Activated naive CD8-positive, alpha-beta T cell treated with anti-CD3 and anti-CD28 coated beads for 36 hours (primary cell): ENCODE measurements at regions not wholly inside any gene's neighbourhood (a gene's known extent, or its start where the extent isn't known, plus 50 kb on each side); places are given as distances from the start of the nearest gene placed in this dataset.

Experiments
- DNase-seq: peaks from one replicate; pipeline ENCODE4 v3.0.0; 2021
- H3K27ac Mint-ChIP-seq: one replicate; pipeline ENCODE4 v1.8.0; 2022; ENCODE audit warnings: mild to moderate bottlenecking, moderate library complexity, mixed read lengths
- H3K27me3 Mint-ChIP-seq: one replicate; pipeline ENCODE4 v1.8.0; 2022; ENCODE audit warnings: mild to moderate bottlenecking, mixed read lengths
- H3K36me3 Mint-ChIP-seq: one replicate; pipeline ENCODE4 v1.8.0; 2021; ENCODE audit warnings: mild to moderate bottlenecking, mixed read lengths
- H3K4me1 Mint-ChIP-seq: one replicate; pipeline ENCODE4 v1.8.0; 2021; ENCODE audit warnings: mixed read lengths
- H3K4me3 Mint-ChIP-seq: one replicate; pipeline ENCODE4 v1.8.0; 2022; ENCODE audit warnings: mild to moderate bottlenecking, moderate library complexity, mixed read lengths
- H3K9me3 Mint-ChIP-seq: one replicate; pipeline ENCODE4 v1.8.0; 2022; ENCODE audit warnings: mixed read lengths

- DNase-seq = no peak
- Mint-ChIP-seq H3K4me3 (no peak overlapping the region), H3K4me1 (no peaks in the 10 kb centered on the region), H3K9me3 (no peaks in the 10 kb centered on the region), H3K27ac (no peak overlapping the region), H3K27me3 (no peaks in the 10 kb centered on the region), H3K36me3 (no peaks in the 10 kb centered on the region)
Measured at GRCh38 chr18:47427923-47428637, 176.6 kb upstream of the SKOR2 start.

- H3K36me3 Mint-ChIP-seq = no peaks in the 10 kb centered on the region
- no peaks in the 10 kb centered on the region for H3K4me1 Mint-ChIP-seq
- DNase-seq = no peak
- H3K9me3 Mint-ChIP-seq = no peaks in the 10 kb centered on the region
- H3K27ac Mint-ChIP-seq = no peak overlapping the region
- H3K27me3 Mint-ChIP-seq = no peaks in the 10 kb centered on the region
- no peak overlapping the region for H3K4me3 Mint-ChIP-seq
Measured at GRCh38 chr18:47427072-47427471, 175.6 kb upstream of the SKOR2 start.

GRCh38 chr18:47425365-47425764, 173.9 kb upstream of the SKOR2 start:
- no peaks in the 10 kb centered on the region for H3K36me3 Mint-ChIP-seq
- no peaks in the 10 kb centered on the region for H3K9me3 Mint-ChIP-seq
- no peak overlapping the region for H3K27ac Mint-ChIP-seq
- no peak for DNase-seq
- no peaks in the 10 kb centered on the region for H3K4me1 Mint-ChIP-seq
- H3K27me3 Mint-ChIP-seq = no peaks in the 10 kb centered on the region
- H3K4me3 Mint-ChIP-seq = no peak overlapping the region

GRCh38 chr18:47422524-47422923, 171.1 kb upstream of the SKOR2 start:
- no peak for DNase-seq
- H3K36me3 Mint-ChIP-seq = no peaks in the 10 kb centered on the region
- no peak overlapping the region for H3K27ac Mint-ChIP-seq
- no peak overlapping the region for H3K4me3 Mint-ChIP-seq
- H3K27me3 Mint-ChIP-seq = peaks cover 6% of the 10 kb centered on the region
- H3K9me3 Mint-ChIP-seq = no peaks in the 10 kb centered on the region
- no peaks in the 10 kb centered on the region for H3K4me1 Mint-ChIP-seq

- no peak for DNase-seq
- Mint-ChIP-seq H3K4me3 (no peak overlapping the region), H3K27ac (no peak overlapping the region), H3K36me3 (no peaks in the 10 kb centered on the region), H3K4me1 (no peaks in the 10 kb centered on the region), H3K9me3 (no peaks in the 10 kb centered on the region), H3K27me3 (peaks cover 19% of the 10 kb centered on the region)
Measured at GRCh38 chr18:47420130-47420529, 168.7 kb upstream of the SKOR2 start.

GRCh38 chr18:47418746-47419145, 167.3 kb upstream of the SKOR2 start:
- no peaks in the 10 kb centered on the region for H3K4me1 Mint-ChIP-seq
- no peaks in the 10 kb centered on the region for H3K36me3 Mint-ChIP-seq
- H3K27ac Mint-ChIP-seq = no peak overlapping the region
- DNase-seq = no peak
- peaks cover 19% of the 10 kb centered on the region for H3K27me3 Mint-ChIP-seq
- H3K4me3 Mint-ChIP-seq = no peak overlapping the region
- H3K9me3 Mint-ChIP-seq = no peaks in the 10 kb centered on the region

- Mint-ChIP-seq H3K27me3 (peaks cover 19% of the 10 kb centered on the region), H3K9me3 (no peaks in the 10 kb centered on the region), H3K4me3 (no peak overlapping the region), H3K36me3 (no peaks in the 10 kb centered on the region), H3K4me1 (no peaks in the 10 kb centered on the region), H3K27ac (no peak overlapping the region)
- no peak for DNase-seq
Measured at GRCh38 chr18:47417807-47418206, 166.3 kb upstream of the SKOR2 start.

GRCh38 chr18:47415881-47416280, 164.4 kb upstream of the SKOR2 start:
- Mint-ChIP-seq H3K27me3 (peaks cover 23% of the 10 kb centered on the region), H3K4me1 (no peaks in the 10 kb centered on the region)

GRCh38 chr18:47413327-47413726, 161.9 kb upstream of the SKOR2 start:
- H3K9me3 Mint-ChIP-seq = no peaks in the 10 kb centered on the region
- no peak overlapping the region for H3K27ac Mint-ChIP-seq
- peaks cover 23% of the 10 kb centered on the region for H3K27me3 Mint-ChIP-seq
- H3K4me3 Mint-ChIP-seq = no peak overlapping the region
- no peaks in the 10 kb centered on the region for H3K4me1 Mint-ChIP-seq
- DNase-seq = no peak
- no peaks in the 10 kb centered on the region for H3K36me3 Mint-ChIP-seq

More at GRCh38 chr18:47415881-47416280, 164.4 kb upstream of the SKOR2 start:
- H3K4me3 Mint-ChIP-seq = no peak overlapping the region
- DNase-seq = no peak
- no peaks in the 10 kb centered on the region for H3K9me3 Mint-ChIP-seq
- no peaks in the 10 kb centered on the region for H3K36me3 Mint-ChIP-seq
- H3K27ac Mint-ChIP-seq = no peak overlapping the region

- no peak for DNase-seq
- Mint-ChIP-seq H3K36me3 (no peaks in the 10 kb centered on the region), H3K27ac (no peak overlapping the region), H3K27me3 (peaks cover 20% of the 10 kb centered on the region), H3K4me1 (no peaks in the 10 kb centered on the region), H3K9me3 (no peaks in the 10 kb centered on the region), H3K4me3 (no peak overlapping the region)
Measured at GRCh38 chr18:47412924-47413323, 161.5 kb upstream of the SKOR2 start.

- no peaks in the 10 kb centered on the region for H3K4me1 Mint-ChIP-seq
- no peak overlapping the region for H3K4me3 Mint-ChIP-seq
- no peak overlapping the region for H3K27ac Mint-ChIP-seq
- H3K27me3 Mint-ChIP-seq = peaks cover 7% of the 10 kb centered on the region
- DNase-seq = no peak
- no peaks in the 10 kb centered on the region for H3K9me3 Mint-ChIP-seq
- H3K36me3 Mint-ChIP-seq = no peaks in the 10 kb centered on the region
Measured at GRCh38 chr18:47411159-47411558, 159.7 kb upstream of the SKOR2 start.

- H3K27ac Mint-ChIP-seq = no peak overlapping the region
- H3K4me3 Mint-ChIP-seq = no peak overlapping the region
- H3K27me3 Mint-ChIP-seq = peaks cover 4% of the 10 kb centered on the region
- no peak for DNase-seq
- H3K4me1 Mint-ChIP-seq = no peaks in the 10 kb centered on the region
- H3K36me3 Mint-ChIP-seq = no peaks in the 10 kb centered on the region
- H3K9me3 Mint-ChIP-seq = no peaks in the 10 kb centered on the region
Measured at GRCh38 chr18:47410139-47410538, 158.7 kb upstream of the SKOR2 start.

GRCh38 chr18:47409519-47409918, 158.1 kb upstream of the SKOR2 start:
- H3K27ac Mint-ChIP-seq = no peak overlapping the region
- no peak overlapping the region for H3K4me3 Mint-ChIP-seq
- no peak for DNase-seq
- no peaks in the 10 kb centered on the region for H3K4me1 Mint-ChIP-seq
- H3K9me3 Mint-ChIP-seq = no peaks in the 10 kb centered on the region
- H3K36me3 Mint-ChIP-seq = no peaks in the 10 kb centered on the region
- peaks cover 4% of the 10 kb centered on the region for H3K27me3 Mint-ChIP-seq

GRCh38 chr18:47407736-47408135, 156.3 kb upstream of the SKOR2 start:
- DNase-seq = no peak
- Mint-ChIP-seq H3K9me3 (no peaks in the 10 kb centered on the region), H3K4me3 (no peak overlapping the region), H3K27me3 (peaks cover 4% of the 10 kb centered on the region), H3K27ac (no peak overlapping the region), H3K4me1 (no peaks in the 10 kb centered on the region), H3K36me3 (no peaks in the 10 kb centered on the region)

GRCh38 chr18:47404845-47405244, 153.4 kb upstream of the SKOR2 start:
- no peaks in the 10 kb centered on the region for H3K4me1 Mint-ChIP-seq
- no peak for DNase-seq
- H3K27ac Mint-ChIP-seq = no peak overlapping the region
- H3K36me3 Mint-ChIP-seq = no peaks in the 10 kb centered on the region
- H3K9me3 Mint-ChIP-seq = no peaks in the 10 kb centered on the region
- no peak overlapping the region for H3K4me3 Mint-ChIP-seq
- no peaks in the 10 kb centered on the region for H3K27me3 Mint-ChIP-seq

GRCh38 chr18:47403949-47404348, 152.5 kb upstream of the SKOR2 start:
- no peak overlapping the region for H3K4me3 Mint-ChIP-seq
- no peak for DNase-seq
- no peaks in the 10 kb centered on the region for H3K4me1 Mint-ChIP-seq
- no peak overlapping the region for H3K27ac Mint-ChIP-seq
- no peaks in the 10 kb centered on the region for H3K36me3 Mint-ChIP-seq
- no peaks in the 10 kb centered on the region for H3K27me3 Mint-ChIP-seq
- no peaks in the 10 kb centered on the region for H3K9me3 Mint-ChIP-seq
